Stimulated activated naive CD8-positive, alpha-beta T cell treated with anti-CD3 and anti-CD28 coated beads, Interleukin-15, amount 100 ng/mL, for 72 hours (primary cell): ENCODE measurements at regions not wholly inside any gene's neighbourhood (a gene's known extent, or its start where the extent isn't known, plus 50 kb on each side); places are given as distances from the start of the nearest gene placed in this dataset.
"Not testable (repeated sequence)": the region's sequence is repeated elsewhere in the genome, so short reads cannot be mapped to it uniquely, and the experiment has no call there.

Experiments used
- ATAC-seq: fragments of 150-1000 bp; cut with Tn5 transposase; 2 replicates; pipeline ENCODE4 v1.10.0; 2021; ENCODE audit warnings: mild to moderate bottlenecking, moderate library complexity
- DNase-seq, 2 donors: peaks; one replicate each; pipeline ENCODE4 v3.0.0; 2021 to 2022
- H3K27ac Mint-ChIP-seq, 2 donors: one replicate each; pipeline ENCODE4 v1.8.0; 2022; ENCODE audit warnings: mild to moderate bottlenecking in 2 of 2, mixed read lengths in 2 of 2, moderate library complexity in 2 of 2
- H3K27me3 Mint-ChIP-seq: one replicate; pipeline ENCODE4 v1.8.0; 2022; ENCODE audit warnings: mixed read lengths
- H3K4me1 Mint-ChIP-seq: one replicate; pipeline ENCODE4 v1.8.0; 2022; ENCODE audit warnings: mild to moderate bottlenecking, mixed read lengths
- H3K4me3 Mint-ChIP-seq, 2 donors: one replicate each; pipeline ENCODE4 v1.8.0; 2022; ENCODE audit warnings: mild to moderate bottlenecking in 2 of 2, mixed read lengths in 2 of 2, moderate library complexity in 1 of 2
- H3K9me3 Mint-ChIP-seq, 2 donors: one replicate each; pipeline ENCODE4 v1.8.0; 2022; ENCODE audit warnings: mixed read lengths in 2 of 2

DNA sequence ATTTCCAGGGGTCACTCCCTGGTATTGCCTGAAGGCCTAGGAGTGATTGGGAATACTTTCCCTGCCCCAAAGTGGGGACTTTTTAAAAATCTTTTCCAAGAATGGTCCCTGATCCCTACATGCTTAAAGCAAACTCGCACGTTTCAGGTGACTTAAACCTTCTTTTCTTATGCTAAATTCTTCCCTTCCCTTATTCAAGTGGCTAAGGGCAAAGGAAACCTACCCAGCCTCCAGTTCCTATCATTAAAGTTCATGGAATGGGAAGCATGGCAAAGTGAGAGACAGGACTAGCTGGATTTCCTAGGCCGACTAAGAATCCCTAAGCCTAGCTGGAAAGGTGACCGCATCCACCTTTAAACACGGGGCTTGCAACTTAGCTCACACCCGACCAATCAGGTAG is 346.8 kb downstream of the ZIC4 start:
- not testable (repeated sequence) for H3K27me3 Mint-ChIP-seq, H3K4me3 Mint-ChIP-seq, H3K27ac Mint-ChIP-seq, H3K4me1 Mint-ChIP-seq, DNase-seq, ATAC-seq
- H3K9me3 Mint-ChIP-seq, result peaks cover 13 to 18% of the 10 kb centered on the region in 2 donors

DNA sequence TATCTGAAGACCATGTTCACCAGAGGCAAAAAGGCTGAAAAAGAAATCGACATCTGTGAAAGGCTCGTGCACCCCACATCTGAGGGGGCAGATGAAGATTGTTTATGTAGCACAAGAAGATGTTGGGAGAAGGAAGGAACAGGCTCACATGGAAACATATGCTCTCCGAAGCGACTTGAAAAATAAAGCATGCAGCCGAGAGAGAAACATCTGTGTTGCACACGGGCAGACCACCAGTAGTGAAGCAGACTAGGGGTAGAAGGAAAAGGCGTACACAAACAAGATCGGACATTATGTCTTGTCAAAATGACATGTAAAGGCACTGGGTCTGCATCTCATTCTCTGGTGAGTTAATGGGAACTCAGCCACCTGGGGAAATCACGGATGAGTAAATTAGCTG is 356.5 kb downstream of the ZIC4 start:
- DNase-seq, result no peak
- no peak overlapping the region for H3K4me3 Mint-ChIP-seq
- no peaks in the 10 kb centered on the region for H3K27me3 Mint-ChIP-seq
- no peaks in the 10 kb centered on the region for H3K4me1 Mint-ChIP-seq
- no peak overlapping the region for H3K27ac Mint-ChIP-seq
- no peak for ATAC-seq
- H3K9me3 Mint-ChIP-seq, result peaks cover 0 to 38% of the 10 kb centered on the region in 2 donors

- Mint-ChIP-seq H3K9me3 (peaks cover 0 to 38% of the 10 kb centered on the region in 2 donors), H3K4me3 (no peak overlapping the region), H3K4me1 (no peaks in the 10 kb centered on the region), H3K27ac (no peak overlapping the region), H3K27me3 (no peaks in the 10 kb centered on the region)
- no peak for DNase-seq
- ATAC-seq, result no peak
Observed at GRCh38 chr3:147049305-147049704, 357.0 kb downstream of the ZIC4 start.

- DNase-seq, result no peak
- H3K4me1 Mint-ChIP-seq, result no peaks in the 10 kb centered on the region
- no peak for ATAC-seq
- H3K4me3 Mint-ChIP-seq, result no peak overlapping the region
- H3K27me3 Mint-ChIP-seq, result no peaks in the 10 kb centered on the region
- H3K9me3 Mint-ChIP-seq, result peaks cover 0 to 27% of the 10 kb centered on the region in 2 donors
- no peak overlapping the region for H3K27ac Mint-ChIP-seq
Observed at GRCh38 chr3:147046916-147047315, 359.4 kb downstream of the ZIC4 start.

- DNase-seq (no peak), ATAC-seq (no peak)
- no peaks in the 10 kb centered on the region for H3K4me1 Mint-ChIP-seq
- H3K9me3 Mint-ChIP-seq, result peaks cover 8 to 12% of the 10 kb centered on the region in 2 donors
- H3K27ac Mint-ChIP-seq, result no peak overlapping the region
- no peak overlapping the region for H3K4me3 Mint-ChIP-seq
- no peaks in the 10 kb centered on the region for H3K27me3 Mint-ChIP-seq
Observed at GRCh38 chr3:147038481-147038880, 367.9 kb downstream of the ZIC4 start.

DNA sequence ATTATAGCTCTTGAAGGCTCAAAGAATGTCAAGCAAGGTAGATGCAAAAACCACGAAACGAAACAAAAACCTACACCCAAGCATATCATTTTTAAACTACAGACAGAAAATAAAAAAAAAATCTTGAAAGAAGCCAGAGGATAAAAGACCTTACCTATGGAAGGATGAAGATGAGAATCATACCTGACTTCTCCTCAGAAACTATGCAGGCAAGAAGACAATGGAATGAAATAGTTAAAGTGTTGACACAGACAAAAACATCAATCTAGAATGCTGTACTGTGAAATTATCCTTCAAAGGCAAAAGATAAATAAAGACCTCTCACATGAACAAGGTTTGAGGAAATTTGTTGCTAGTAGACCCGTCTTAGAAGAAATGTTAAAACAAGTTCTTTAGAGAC is 372.0 kb downstream of the ZIC4 start:
- H3K9me3 Mint-ChIP-seq, result peaks cover 8 to 12% of the 10 kb centered on the region in 2 donors
- DNase-seq (no peak), ATAC-seq (no peak)
- no peaks in the 10 kb centered on the region for H3K27me3 Mint-ChIP-seq
- H3K4me3 Mint-ChIP-seq, result no peak overlapping the region
- no peaks in the 10 kb centered on the region for H3K4me1 Mint-ChIP-seq
- H3K27ac Mint-ChIP-seq, result no peak overlapping the region

GRCh38 chr3:147030274-147030673 is 376.1 kb downstream of the ZIC4 start:
- Mint-ChIP-seq H3K27ac (no peak overlapping the region), H3K27me3 (no peaks in the 10 kb centered on the region), H3K9me3 (peaks cover 10 to 15% of the 10 kb centered on the region in 2 donors), H3K4me3 (no peak overlapping the region), H3K4me1 (no peaks in the 10 kb centered on the region)
- ATAC-seq, result no peak
- DNase-seq, result no peak

DNA sequence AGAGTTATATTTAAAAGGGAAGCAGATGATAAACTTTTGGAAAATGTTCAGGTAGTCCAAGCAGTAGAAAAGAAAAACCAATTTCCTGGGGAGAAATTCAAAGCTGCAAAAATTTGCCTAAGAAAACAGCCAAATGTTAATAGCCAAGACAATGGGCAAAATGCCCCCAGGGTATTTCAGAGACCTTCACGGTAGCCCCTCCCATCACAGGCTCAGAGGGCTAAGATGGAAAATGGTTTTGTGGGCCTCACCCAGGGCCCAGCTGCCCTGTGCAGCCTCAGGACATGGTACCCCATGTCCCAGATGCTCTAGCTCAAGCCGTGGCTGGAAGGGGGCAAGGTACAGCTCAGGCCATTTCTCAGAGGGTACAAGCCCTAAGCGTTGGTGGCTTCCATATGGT is 391.0 kb downstream of the ZIC4 start:
- DNase-seq (no peak), ATAC-seq (no peak)
- H3K9me3 Mint-ChIP-seq, result peaks cover 0 to 6% of the 10 kb centered on the region in 2 donors
- no peaks in the 10 kb centered on the region for H3K27me3 Mint-ChIP-seq
- H3K27ac Mint-ChIP-seq, result no peak overlapping the region
- H3K4me3 Mint-ChIP-seq, result no peak overlapping the region
- H3K4me1 Mint-ChIP-seq, result no peaks in the 10 kb centered on the region

GRCh38 chr3:147008886-147009285 is 397.5 kb downstream of the ZIC4 start:
- H3K4me1 Mint-ChIP-seq, result no peaks in the 10 kb centered on the region
- peaks cover 0 to 21% of the 10 kb centered on the region in 2 donors for H3K9me3 Mint-ChIP-seq
- DNase-seq (no peak), ATAC-seq (no peak)
- no peak overlapping the region for H3K27ac Mint-ChIP-seq
- no peak overlapping the region for H3K4me3 Mint-ChIP-seq
- no peaks in the 10 kb centered on the region for H3K27me3 Mint-ChIP-seq

DNA sequence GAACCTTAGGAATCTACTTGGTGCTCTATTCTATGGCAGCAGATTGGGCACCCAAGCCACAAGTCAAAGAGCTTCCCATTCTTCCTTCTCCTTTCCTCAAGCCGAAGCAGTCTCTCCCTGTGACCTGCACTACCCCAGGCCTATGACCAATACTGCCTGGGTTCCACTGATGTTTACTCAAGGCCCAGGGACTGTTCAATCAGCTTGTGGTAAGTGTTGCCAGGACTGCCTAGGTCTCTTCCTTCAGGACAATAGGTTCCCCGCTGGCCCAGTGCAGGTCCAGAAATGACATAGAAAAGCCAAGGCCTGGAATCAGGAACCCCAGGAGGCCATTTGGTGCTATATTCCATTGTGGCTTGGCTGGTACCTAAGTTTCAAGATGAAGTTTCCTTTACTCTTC is 397.9 kb downstream of the ZIC4 start:
- no peaks in the 10 kb centered on the region for H3K4me1 Mint-ChIP-seq
- no peak overlapping the region for H3K4me3 Mint-ChIP-seq
- ATAC-seq, result no peak
- DNase-seq, result no peak
- peak overlapping the region in 1 of 2 donors; percentile 16 for H3K27ac Mint-ChIP-seq
- no peaks in the 10 kb centered on the region for H3K27me3 Mint-ChIP-seq
- peaks cover 0 to 21% of the 10 kb centered on the region in 2 donors for H3K9me3 Mint-ChIP-seq

GRCh38 chr3:147007736-147008245 is 398.6 kb downstream of the ZIC4 start:
- peaks cover 0 to 21% of the 10 kb centered on the region in 2 donors for H3K9me3 Mint-ChIP-seq
- ATAC-seq, result no peak
- DNase-seq, result no peak
- no peaks in the 10 kb centered on the region for H3K27me3 Mint-ChIP-seq
- H3K4me3 Mint-ChIP-seq, result no peak overlapping the region
- H3K4me1 Mint-ChIP-seq, result no peaks in the 10 kb centered on the region
- H3K27ac Mint-ChIP-seq, result no peak overlapping the region

- H3K4me3 Mint-ChIP-seq, result no peak overlapping the region
- peaks cover 5% of the 10 kb centered on the region in 2 donors for H3K9me3 Mint-ChIP-seq
- H3K4me1 Mint-ChIP-seq, result no peaks in the 10 kb centered on the region
- H3K27ac Mint-ChIP-seq, result no peak overlapping the region
- DNase-seq, result no peak
- no peak for ATAC-seq
- no peaks in the 10 kb centered on the region for H3K27me3 Mint-ChIP-seq
Observed at GRCh38 chr3:147002721-147003120, 397.6 kb upstream of the PLSCR5 start.

- Mint-ChIP-seq H3K9me3 (peaks cover 0 to 5% of the 10 kb centered on the region in 2 donors), H3K4me3 (no peak overlapping the region), H3K27ac (no peak overlapping the region), H3K4me1 (no peaks in the 10 kb centered on the region), H3K27me3 (no peaks in the 10 kb centered on the region)
- DNase-seq (no peak), ATAC-seq (no peak)
Observed at GRCh38 chr3:147000274-147000673, 395.1 kb upstream of the PLSCR5 start.

GRCh38 chr3:146991907-146992306 is 386.8 kb upstream of the PLSCR5 start:
- no peaks in the 10 kb centered on the region for H3K27me3 Mint-ChIP-seq
- H3K9me3 Mint-ChIP-seq, result peaks cover 7% of the 10 kb centered on the region in 2 donors
- no peak overlapping the region for H3K4me3 Mint-ChIP-seq
- ATAC-seq, result no peak
- no peak for DNase-seq
- H3K27ac Mint-ChIP-seq, result no peak overlapping the region
- H3K4me1 Mint-ChIP-seq, result no peaks in the 10 kb centered on the region

DNA sequence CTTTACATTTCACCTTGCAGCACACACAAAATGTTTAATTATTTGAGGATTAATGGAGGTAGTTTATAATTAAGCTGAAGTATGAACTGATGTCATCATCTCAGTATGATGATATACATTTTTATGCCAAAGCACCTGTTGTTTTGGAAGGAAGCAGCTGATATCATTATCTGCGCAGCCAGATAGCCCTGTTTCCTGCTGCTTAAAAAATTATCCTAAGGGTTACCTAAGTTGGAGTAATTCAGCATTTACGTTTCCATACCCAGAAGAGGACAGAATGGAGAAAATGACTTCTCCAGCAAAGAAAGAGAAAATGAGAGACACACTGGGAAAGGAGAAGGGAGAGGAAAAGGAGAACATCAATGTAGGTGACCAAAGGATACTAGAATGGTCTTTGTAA is 370.3 kb upstream of the PLSCR5 start:
- no peak for ATAC-seq
- Mint-ChIP-seq H3K27ac (no peak overlapping the region), H3K4me3 (no peak overlapping the region), H3K27me3 (no peaks in the 10 kb centered on the region), H3K9me3 (peaks cover 3 to 12% of the 10 kb centered on the region in 2 donors), H3K4me1 (no peaks in the 10 kb centered on the region)
- no peak for DNase-seq

- peaks cover 0 to 12% of the 10 kb centered on the region in 2 donors for H3K9me3 Mint-ChIP-seq
- H3K4me3 Mint-ChIP-seq, result no peak overlapping the region
- no peak overlapping the region for H3K27ac Mint-ChIP-seq
- H3K4me1 Mint-ChIP-seq, result no peaks in the 10 kb centered on the region
- no peak for DNase-seq
- ATAC-seq, result no peak
- no peaks in the 10 kb centered on the region for H3K27me3 Mint-ChIP-seq
Observed at GRCh38 chr3:146975032-146975431, 369.9 kb upstream of the PLSCR5 start.

DNA sequence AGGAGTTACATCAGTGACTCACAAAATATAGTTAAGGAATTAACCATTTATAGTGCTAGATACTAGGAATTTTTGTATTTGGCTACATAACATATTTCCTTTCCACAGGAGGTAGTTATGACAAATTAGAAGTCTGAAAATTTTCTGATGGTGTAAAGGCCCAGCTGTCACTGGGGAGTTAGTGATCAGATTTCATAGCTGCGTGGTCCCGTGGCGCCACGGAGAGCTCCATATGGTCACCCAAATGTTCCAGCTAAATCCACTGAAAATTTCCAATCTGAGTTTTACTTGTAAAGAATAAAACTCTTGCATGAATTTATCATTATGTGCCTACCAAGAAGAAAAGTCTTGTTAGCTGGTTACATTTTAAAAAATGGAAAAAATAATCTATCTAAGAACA is 368.9 kb upstream of the PLSCR5 start:
- Mint-ChIP-seq H3K4me3 (no peak overlapping the region), H3K27me3 (no peaks in the 10 kb centered on the region), H3K27ac (no peak overlapping the region), H3K4me1 (no peaks in the 10 kb centered on the region), H3K9me3 (peaks cover 0 to 12% of the 10 kb centered on the region in 2 donors)
- no peak for ATAC-seq
- DNase-seq, result no peak
